CD4-positive, alpha-beta T cell treated with Interleukin-17A for 1 hour (primary cell): ENCODE measurements at regions not wholly inside any gene's neighbourhood (a gene's known extent, or its start where the extent isn't known, plus 50 kb on each side); places are given as distances from the start of the nearest gene placed in this dataset.
"Not testable (repeated sequence)": the region's sequence is repeated elsewhere in the genome, so short reads cannot be mapped to it uniquely, and the experiment has no call there.

Experiments
- DNase-seq: peaks from one replicate; pipeline ENCODE4 v3.0.0-alpha.2; 2020

DNA sequence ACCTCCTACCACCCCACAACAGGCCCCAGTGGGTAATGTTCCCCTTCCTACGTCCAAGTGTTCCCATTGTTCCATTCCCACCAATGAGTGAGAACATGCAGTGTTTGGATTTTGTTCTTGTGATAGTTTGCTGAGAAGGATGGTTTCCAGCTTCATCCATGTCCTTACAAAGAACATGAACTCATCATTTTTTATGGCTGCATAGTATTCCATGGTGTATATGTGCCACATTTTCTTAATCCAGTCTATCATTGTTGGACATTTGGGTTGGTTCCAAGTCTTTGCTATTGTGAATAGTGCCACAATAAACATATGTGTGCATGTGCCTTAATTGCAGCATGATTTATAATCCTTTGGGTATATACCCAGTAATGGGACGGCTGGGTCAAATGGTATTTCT is 81.6 kb downstream of the P2RY10 start:
- DNase-seq, result not testable (repeated sequence)

DNA sequence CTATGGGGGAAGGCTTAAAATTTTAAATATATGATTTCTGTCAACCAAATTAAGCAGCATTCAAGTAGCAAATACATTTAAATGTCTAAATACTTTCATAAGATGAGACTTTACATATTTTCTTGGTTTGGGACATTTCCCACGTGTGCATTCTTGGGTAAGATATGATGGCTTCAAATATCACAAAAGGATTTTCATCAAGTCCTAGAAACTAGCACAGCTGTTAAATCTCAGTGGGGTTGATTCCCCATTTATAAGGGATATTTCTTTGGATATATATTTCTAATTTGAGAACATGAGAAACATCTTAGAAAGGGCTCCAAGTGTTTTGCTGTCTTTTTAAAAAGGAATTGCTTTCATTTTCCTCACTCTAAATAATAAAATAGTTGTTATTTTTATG is 90.2 kb downstream of the P2RY10 start:
- DNase-seq, result no peak

- DNase-seq, result peak; percentile 2
Measured at GRCh38 chrX:79036157-79036880, 91.1 kb downstream of the P2RY10 start.

- no peak for DNase-seq
Measured at GRCh38 chrX:79065696-79066095, 78.8 kb upstream of the GPR174 start.

DNA sequence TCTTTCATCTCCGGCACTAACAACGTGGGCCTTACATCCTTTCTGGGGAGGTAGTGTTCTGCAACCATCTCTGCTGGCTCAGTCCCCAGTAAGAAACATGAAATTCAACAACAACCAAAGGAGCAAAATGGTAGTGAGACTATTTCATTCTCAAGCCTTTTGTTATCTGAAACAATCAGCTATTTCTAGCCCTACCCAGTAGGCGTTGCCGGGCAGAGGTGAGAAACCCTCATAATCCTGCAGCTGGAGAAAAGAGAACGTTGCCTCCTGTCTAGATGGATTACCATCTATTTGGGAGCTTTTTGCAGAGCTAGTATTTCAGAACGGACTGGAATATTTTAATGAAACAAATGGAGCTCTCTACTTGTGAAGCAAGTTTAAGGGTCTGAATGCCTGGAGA is 66.4 kb upstream of the GPR174 start:
- no peak for DNase-seq

- DNase-seq, result no peak
Measured at GRCh38 chrX:79079477-79079876, 65.0 kb upstream of the GPR174 start.

GRCh38 chrX:79080141-79080540 is 64.3 kb upstream of the GPR174 start:
- no peak for DNase-seq

DNA sequence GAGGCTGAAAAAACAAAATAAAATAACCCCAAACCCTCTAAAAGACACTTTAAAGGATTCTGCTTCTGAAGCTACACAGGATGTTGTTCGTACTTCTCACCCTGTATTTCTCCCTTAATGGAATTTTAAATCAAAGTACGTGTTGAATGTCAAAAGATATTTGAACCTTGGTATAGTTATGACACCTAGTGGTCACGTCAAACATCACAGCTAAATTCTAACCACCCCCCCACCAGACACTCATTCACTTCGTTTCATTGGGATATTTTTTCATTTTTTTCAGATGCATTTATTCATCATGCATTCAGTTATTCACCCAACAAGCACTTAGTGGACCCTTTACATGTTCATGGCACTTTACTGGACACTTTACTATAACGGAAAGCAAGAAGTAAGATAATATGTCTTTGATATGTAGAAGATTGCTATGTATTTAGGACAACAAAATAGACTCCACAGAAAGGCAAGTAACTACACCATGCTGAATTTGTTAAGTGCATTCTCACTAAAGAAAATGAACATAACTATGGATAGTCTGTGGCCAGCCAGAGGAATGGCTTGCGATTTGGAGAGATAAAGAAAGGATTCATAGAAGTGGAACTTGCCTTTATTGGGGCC is 62.5 kb upstream of the GPR174 start:
- peak; percentile 79 for DNase-seq

GRCh38 chrX:79082899-79083298 is 61.6 kb upstream of the GPR174 start:
- no peak for DNase-seq

GRCh38 chrX:79084923-79085322 is 59.6 kb upstream of the GPR174 start:
- DNase-seq, result no peak

GRCh38 chrX:79089896-79090584 is 54.4 kb upstream of the GPR174 start:
- DNase-seq, result no peak

DNA sequence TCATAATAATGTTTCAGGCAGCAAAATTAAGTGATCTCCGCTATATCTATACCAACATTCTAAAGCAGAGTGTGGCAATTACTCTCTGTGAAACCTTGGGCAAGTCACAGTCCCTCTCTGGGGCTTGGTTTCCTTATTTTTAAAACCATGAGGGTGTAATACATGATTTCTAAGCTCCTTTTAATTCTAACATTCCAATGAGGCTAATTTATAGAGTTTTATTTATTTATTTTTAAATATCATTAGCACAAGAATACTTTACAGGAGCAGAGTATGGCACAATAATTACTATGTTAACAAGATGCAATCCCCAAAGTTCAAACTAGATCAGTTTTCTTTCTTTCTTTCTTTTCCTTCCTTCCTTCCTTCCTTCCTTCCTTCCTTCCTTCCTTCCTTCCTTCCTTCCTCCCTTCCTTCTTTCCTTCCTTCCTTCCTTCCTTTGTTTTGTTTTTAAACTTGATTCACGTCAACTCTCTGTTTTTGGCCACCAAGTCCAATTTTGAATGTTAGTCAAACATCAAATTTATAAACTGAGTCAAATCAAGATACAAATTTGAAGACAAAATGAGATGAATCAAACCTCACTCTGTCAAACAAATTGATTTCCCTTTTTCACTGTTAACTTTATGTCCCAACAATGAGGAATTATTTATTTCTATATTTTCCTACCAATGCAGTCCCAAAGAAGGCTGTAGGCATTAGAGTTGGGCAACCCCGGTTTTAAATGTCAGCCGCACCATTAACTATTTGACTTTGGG is 50.2 kb upstream of the GPR174 start:
- no peak for DNase-seq
